Fibroblast of skin of left biceps (primary cell): ENCODE measurements at regions not wholly inside any gene's neighbourhood (a gene's known extent, or its start where the extent isn't known, plus 50 kb on each side); places are given as distances from the start of the nearest gene placed in this dataset.
"Not testable (repeated sequence)": the region's sequence is repeated elsewhere in the genome, so short reads cannot be mapped to it uniquely, and the experiment has no call there.

Source experiments
- DNase-seq, 2 experiments: peaks; one replicate each; pipeline ENCODE4 v3.0.0-alpha.2; 2013; ENCODE audit warnings: low read depth in 2 of 2

- DNase-seq: no peak
Observed at GRCh38 chr1:197850918-197851317, 51.5 kb upstream of the C1orf53 start.

GRCh38 chr1:197850042-197850441 is 52.4 kb upstream of the C1orf53 start:
- DNase-seq: no peak

- DNase-seq: no peak
Observed at GRCh38 chr1:197848350-197848749, 54.1 kb upstream of the C1orf53 start.

GRCh38 chr1:197845886-197846285 is 56.5 kb upstream of the C1orf53 start:
- DNase-seq: no peak

- DNase-seq: no peak
Observed at GRCh38 chr1:197844651-197845050, 57.8 kb upstream of the C1orf53 start.

GRCh38 chr1:197843401-197843800 is 59.0 kb upstream of the C1orf53 start:
- no peak for DNase-seq

- DNase-seq: no peak
Observed at GRCh38 chr1:197842646-197843045, 59.8 kb upstream of the C1orf53 start.

- DNase-seq: peak; percentile 44 to 45
Observed at GRCh38 chr1:197841883-197842553, 60.4 kb upstream of the C1orf53 start.

- no peak for DNase-seq
Observed at GRCh38 chr1:197841158-197841557, 61.3 kb upstream of the C1orf53 start.

- not testable (repeated sequence) for DNase-seq
Observed at GRCh38 chr1:197839786-197840185, 62.6 kb upstream of the C1orf53 start.

GRCh38 chr1:197838836-197839235 is 63.6 kb upstream of the DENND1B start:
- DNase-seq: peak; percentile 42 to 46

GRCh38 chr1:197837911-197838310 is 62.6 kb upstream of the DENND1B start:
- no peak for DNase-seq

GRCh38 chr1:197836356-197836755 is 61.1 kb upstream of the DENND1B start:
- DNase-seq: not testable (repeated sequence)

GRCh38 chr1:197829011-197829410 is 53.7 kb upstream of the DENND1B start:
- not testable (repeated sequence) for DNase-seq

- no peak for DNase-seq
Observed at GRCh38 chr1:197825541-197825940, 50.3 kb upstream of the DENND1B start.
